ENCODE measurements at regions not wholly inside any gene's neighbourhood (a gene's known extent, or its start where the extent isn't known, plus 50 kb on each side); places are given as distances from the start of the nearest gene placed in this dataset.

- TF ChIP-seq POLR2A (IDR thresholded peaks at IDR 0.05; ENCODE audit: low read depth, low read length) (no peak), POLR2AphosphoS5 (IDR thresholded peaks at IDR 0.05; ENCODE audit: low read depth, low read length) (no peak)
These were observed 140.5 kb upstream of the EEF1E1 start for GRCh38 chr6:8242885-8243284.
